ENCODE measurements at regions not wholly inside any gene's neighbourhood (a gene's known extent, or its start where the extent isn't known, plus 50 kb on each side); places are given as distances from the start of the nearest gene placed in this dataset.
"Not testable (repeated sequence)": the region's sequence is repeated elsewhere in the genome, so short reads cannot be mapped to it uniquely, and the experiment has no call there.

- DNase-seq = no peak
Observed at GRCh38 chr2:226313060-226313459, 486.6 kb downstream of the IRS1 start.

- no peak for DNase-seq
Observed at GRCh38 chr2:226312155-226312554, 487.5 kb downstream of the IRS1 start.

- no peak for DNase-seq
Observed at GRCh38 chr2:226310146-226310545, 489.5 kb downstream of the IRS1 start.

- no peak for DNase-seq
Observed at GRCh38 chr2:226308986-226309385, 490.6 kb downstream of the IRS1 start.

- DNase-seq = no peak
Observed at GRCh38 chr2:226308323-226308680, 491.3 kb downstream of the IRS1 start.

GRCh38 chr2:226307487-226308322 is 491.9 kb downstream of the IRS1 start:
- DNase-seq = no peak

- DNase-seq = no peak
Observed at GRCh38 chr2:226306969-226307368, 492.7 kb downstream of the IRS1 start.

GRCh38 chr2:226304308-226304707 is 495.3 kb downstream of the IRS1 start:
- no peak for DNase-seq

- no peak for DNase-seq
Observed at GRCh38 chr2:226303707-226304106, 495.9 kb downstream of the IRS1 start.

GRCh38 chr2:226300196-226300886 is 499.3 kb downstream of the IRS1 start:
- DNase-seq = no peak

GRCh38 chr2:226299771-226300170 is 499.8 kb downstream of the IRS1 start:
- DNase-seq = no peak

GRCh38 chr2:226295681-226296080 is 503.9 kb downstream of the IRS1 start:
- no peak for DNase-seq

- no peak for DNase-seq
Observed at GRCh38 chr2:226295123-226295522, 504.5 kb downstream of the IRS1 start.

- DNase-seq = not testable (repeated sequence)
Observed at GRCh38 chr2:226291281-226291680, 508.3 kb downstream of the IRS1 start.

- no peak for DNase-seq
Observed at GRCh38 chr2:226286916-226287315, 512.7 kb downstream of the IRS1 start.

- no peak for DNase-seq
Observed at GRCh38 chr2:226283796-226284195, 515.8 kb downstream of the IRS1 start.

- no peak for DNase-seq
Observed at GRCh38 chr2:226282151-226282550, 517.5 kb downstream of the IRS1 start.

GRCh38 chr2:226280136-226280535 is 519.5 kb downstream of the IRS1 start:
- not testable (repeated sequence) for DNase-seq

GRCh38 chr2:226275215-226275614 is 524.4 kb downstream of the IRS1 start:
- no peak for DNase-seq

- no peak for DNase-seq
Observed at GRCh38 chr2:226274143-226274542, 525.5 kb downstream of the IRS1 start.

GRCh38 chr2:226273440-226273839 is 526.2 kb downstream of the IRS1 start:
- DNase-seq = no peak

GRCh38 chr2:226272435-226272834 is 527.2 kb downstream of the IRS1 start:
- DNase-seq = no peak

- no peak for DNase-seq
Observed at GRCh38 chr2:226270285-226271058, 529.1 kb downstream of the IRS1 start.

All from activated naive CD4-positive, alpha-beta T cell (primary cell).